ENCODE measurements at regions not wholly inside any gene's neighbourhood (a gene's known extent, or its start where the extent isn't known, plus 50 kb on each side); places are given as distances from the start of the nearest gene placed in this dataset.

DNA sequence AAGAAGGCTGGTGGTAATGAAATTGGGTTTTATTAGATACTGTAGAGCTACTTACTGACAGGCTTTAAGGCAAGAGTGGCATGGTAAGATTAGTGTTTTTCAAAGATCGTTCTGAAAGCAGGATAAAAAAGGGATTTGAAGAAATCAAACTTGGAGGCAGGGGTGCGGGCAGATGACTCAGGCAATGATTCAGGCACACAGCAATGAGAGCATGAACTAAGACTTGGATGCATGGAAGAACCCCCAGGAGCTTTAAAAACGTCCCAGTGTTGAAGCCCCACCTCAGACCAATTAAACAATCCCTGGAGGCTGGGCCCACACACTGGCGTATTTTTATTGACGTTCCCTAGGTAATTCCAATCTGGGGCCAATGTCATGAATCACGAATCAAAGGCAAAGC lies 102.5 kb downstream of the SREK1 start:
- Histone ChIP-seq H3K36me3 (no peaks in the 10 kb centered on the region), H3K9me3 (no peaks in the 10 kb centered on the region), H3K27ac (no peak overlapping the region), H3K4me3 (no peak overlapping the region), H3K27me3 (no peaks in the 10 kb centered on the region), H3K4me1 (no peaks in the 10 kb centered on the region)
- no peak for TF ChIP-seq POLR2A (IDR thresholded peaks at IDR 0.05)
- TF ChIP-seq, protein P1, sequence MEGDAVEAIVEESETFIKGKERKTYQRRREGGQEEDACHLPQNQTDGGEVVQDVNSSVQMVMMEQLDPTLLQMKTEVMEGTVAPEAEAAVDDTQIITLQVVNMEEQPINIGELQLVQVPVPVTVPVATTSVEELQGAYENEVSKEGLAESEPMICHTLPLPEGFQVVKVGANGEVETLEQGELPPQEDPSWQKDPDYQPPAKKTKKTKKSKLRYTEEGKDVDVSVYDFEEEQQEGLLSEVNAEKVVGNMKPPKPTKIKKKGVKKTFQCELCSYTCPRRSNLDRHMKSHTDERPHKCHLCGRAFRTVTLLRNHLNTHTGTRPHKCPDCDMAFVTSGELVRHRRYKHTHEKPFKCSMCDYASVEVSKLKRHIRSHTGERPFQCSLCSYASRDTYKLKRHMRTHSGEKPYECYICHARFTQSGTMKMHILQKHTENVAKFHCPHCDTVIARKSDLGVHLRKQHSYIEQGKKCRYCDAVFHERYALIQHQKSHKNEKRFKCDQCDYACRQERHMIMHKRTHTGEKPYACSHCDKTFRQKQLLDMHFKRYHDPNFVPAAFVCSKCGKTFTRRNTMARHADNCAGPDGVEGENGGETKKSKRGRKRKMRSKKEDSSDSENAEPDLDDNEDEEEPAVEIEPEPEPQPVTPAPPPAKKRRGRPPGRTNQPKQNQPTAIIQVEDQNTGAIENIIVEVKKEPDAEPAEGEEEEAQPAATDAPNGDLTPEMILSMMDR (IDR thresholded peaks at IDR 0.05), result no peak
- intact Hi-C loops (cut with DNase I; ENCODE audit: low total_unique reads), result no loop called here
- no peak for DNase-seq

DNA sequence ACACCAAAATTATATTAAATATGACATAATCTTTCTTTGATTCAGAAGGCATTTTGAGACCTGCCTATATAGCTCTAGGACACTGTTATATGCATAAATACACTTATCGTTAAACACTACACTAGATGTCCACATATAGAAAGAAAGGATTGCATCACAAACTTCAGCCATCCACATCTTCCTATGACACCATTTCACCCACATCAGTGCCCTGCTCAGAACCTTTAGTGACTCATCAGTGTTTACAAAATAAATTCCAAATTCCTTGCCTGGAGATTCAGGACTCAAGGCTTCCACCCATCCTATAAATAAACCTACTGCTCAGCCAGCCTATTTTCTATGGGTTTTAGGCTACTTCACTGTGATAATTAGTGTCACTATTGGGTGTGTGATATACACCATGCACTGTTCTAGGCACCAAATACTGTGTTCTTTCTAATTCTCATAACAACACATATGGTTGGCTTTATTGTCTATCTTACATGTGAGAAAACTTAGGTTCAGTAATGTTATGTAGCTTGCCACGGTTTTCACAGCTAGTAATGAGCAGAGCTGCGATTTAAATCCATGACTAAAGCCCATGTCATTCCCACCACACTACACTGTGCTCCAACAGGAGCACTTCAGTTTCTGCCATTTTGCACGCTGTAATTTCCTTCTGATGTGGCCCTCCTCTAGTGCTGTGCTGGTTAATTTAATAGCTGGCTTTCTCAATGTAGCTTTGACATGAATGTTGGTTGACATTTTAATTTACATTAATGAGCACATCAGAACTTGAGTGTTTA lies 103.3 kb downstream of the SREK1 start:
- TF ChIP-seq, protein P1 (IDR thresholded peaks at IDR 0.05), result no peak
- no peak for TF ChIP-seq POLR2A (IDR thresholded peaks at IDR 0.05)
- no peak overlapping the region for H3K27ac ChIP-seq
- no peak overlapping the region for H3K4me3 ChIP-seq
- no peaks in the 10 kb centered on the region for H3K9me3 ChIP-seq
- DNase-seq, result no peak
- intact Hi-C loops (cut with DNase I; ENCODE audit: low total_unique reads), result no loop called here
- H3K36me3 ChIP-seq, result no peaks in the 10 kb centered on the region
- no peaks in the 10 kb centered on the region for H3K4me1 ChIP-seq
- no peaks in the 10 kb centered on the region for H3K27me3 ChIP-seq

- Histone ChIP-seq H3K36me3 (no peaks in the 10 kb centered on the region), H3K9me3 (no peaks in the 10 kb centered on the region), H3K4me3 (no peak overlapping the region), H3K27ac (no peak overlapping the region), H3K4me1 (no peaks in the 10 kb centered on the region), H3K27me3 (no peaks in the 10 kb centered on the region)
- DNase-seq, result no peak
- intact Hi-C loops (cut with DNase I; ENCODE audit: low total_unique reads), result no loop called here
- TF ChIP-seq, protein P1 (IDR thresholded peaks at IDR 0.05), result no peak
- no peak for TF ChIP-seq POLR2A (IDR thresholded peaks at IDR 0.05)
Measured at GRCh38 chr5:66248874-66249273, 104.8 kb downstream of the SREK1 start.

DNA sequence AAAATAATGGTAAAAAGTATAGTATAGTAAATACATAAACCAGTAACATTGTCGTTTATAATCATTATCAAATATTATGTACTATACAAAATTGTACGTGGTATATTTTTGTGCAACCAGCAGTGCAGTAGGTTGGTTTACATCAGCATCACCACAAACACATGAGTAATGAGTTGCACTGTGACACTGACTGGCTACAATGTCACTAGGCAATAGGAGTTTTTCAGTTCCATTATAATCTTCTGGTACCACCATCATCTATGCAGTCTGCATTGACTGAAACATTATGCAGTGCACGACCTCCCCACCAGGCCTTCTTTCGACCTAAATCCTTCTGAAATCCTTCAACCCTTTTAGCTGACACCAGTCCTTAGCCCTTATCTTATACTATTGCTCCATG lies 105.8 kb downstream of the SREK1 start:
- H3K9me3 ChIP-seq, result no peaks in the 10 kb centered on the region
- H3K36me3 ChIP-seq, result no peaks in the 10 kb centered on the region
- intact Hi-C loops (cut with DNase I; ENCODE audit: low total_unique reads), result no loop called here
- no peak overlapping the region for H3K4me3 ChIP-seq
- DNase-seq, result no peak
- no peaks in the 10 kb centered on the region for H3K27me3 ChIP-seq
- no peaks in the 10 kb centered on the region for H3K4me1 ChIP-seq
- TF ChIP-seq, protein P1 (IDR thresholded peaks at IDR 0.05), result no peak
- TF ChIP-seq POLR2A (IDR thresholded peaks at IDR 0.05), result no peak
- H3K27ac ChIP-seq, result no peak overlapping the region

DNA sequence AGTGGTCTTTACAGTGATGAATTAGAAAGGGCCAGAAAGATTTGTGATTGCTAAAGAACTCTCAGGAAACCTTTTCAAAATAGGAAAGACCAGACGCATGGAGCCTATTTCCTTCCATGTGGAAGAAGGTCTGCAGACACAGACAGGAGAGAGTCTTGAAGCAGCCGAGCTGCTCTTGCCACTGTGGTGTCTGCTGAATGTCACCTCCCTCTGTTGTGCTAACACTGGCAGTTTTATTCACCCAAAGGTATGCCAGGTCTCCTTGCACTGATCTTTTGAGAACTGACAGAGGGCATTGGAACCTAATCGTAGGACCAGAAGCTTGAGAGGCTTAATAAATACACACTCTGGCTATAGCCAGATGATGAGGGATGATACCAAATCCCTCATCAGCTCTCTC lies 108.7 kb downstream of the SREK1 start:
- TF ChIP-seq, protein P1 (IDR thresholded peaks at IDR 0.05), result no peak
- no peak for TF ChIP-seq POLR2A (IDR thresholded peaks at IDR 0.05)
- Histone ChIP-seq H3K4me1 (no peaks in the 10 kb centered on the region), H3K9me3 (no peaks in the 10 kb centered on the region)

More for the DNA sequence above, 108.7 kb downstream of the SREK1 start:
- no peak overlapping the region for H3K27ac ChIP-seq
- intact Hi-C loops (cut with DNase I; ENCODE audit: low total_unique reads), result no loop called here
- no peak for DNase-seq
- H3K36me3 ChIP-seq, result no peaks in the 10 kb centered on the region
- no peaks in the 10 kb centered on the region for H3K27me3 ChIP-seq
- H3K4me3 ChIP-seq, result no peak overlapping the region

Data from uterus (tissue), 3 donors.